ENCODE measurements at regions not wholly inside any gene's neighbourhood (a gene's known extent, or its start where the extent isn't known, plus 50 kb on each side); places are given as distances from the start of the nearest gene placed in this dataset.

GRCh38 chr21:27572696-27573095 is 605.8 kb upstream of the ADAMTS5 start:
- Mint-ChIP-seq H3K27ac (no peak overlapping the region), H3K36me3 (no peaks in the 10 kb centered on the region), H3K4me3 (no peak overlapping the region), H3K9me3 (peaks cover 8% of the 10 kb centered on the region), H3K27me3 (no peaks in the 10 kb centered on the region), H3K4me1 (no peaks in the 10 kb centered on the region)
- DNase-seq (ENCODE audit: low spot score in 2 of 2) (no peak), ATAC-seq (ENCODE audit: low read depth) (no peak)

GRCh38 chr21:27571706-27572105 is 604.8 kb upstream of the ADAMTS5 start:
- Mint-ChIP-seq H3K4me1 (no peaks in the 10 kb centered on the region), H3K27ac (no peak overlapping the region), H3K36me3 (no peaks in the 10 kb centered on the region), H3K4me3 (no peak overlapping the region), H3K9me3 (peaks cover 8% of the 10 kb centered on the region), H3K27me3 (no peaks in the 10 kb centered on the region)
- DNase-seq (ENCODE audit: low spot score in 2 of 2) (no peak), ATAC-seq (ENCODE audit: low read depth) (no peak)

- DNase-seq (ENCODE audit: low spot score in 2 of 2) (no peak), ATAC-seq (ENCODE audit: low read depth) (no peak)
- no peaks in the 10 kb centered on the region for H3K36me3 Mint-ChIP-seq
- no peak overlapping the region for H3K4me3 Mint-ChIP-seq
- peaks cover 8% of the 10 kb centered on the region for H3K9me3 Mint-ChIP-seq
- no peak overlapping the region for H3K27ac Mint-ChIP-seq
- no peaks in the 10 kb centered on the region for H3K4me1 Mint-ChIP-seq
- no peaks in the 10 kb centered on the region for H3K27me3 Mint-ChIP-seq
These were observed 603.5 kb upstream of the ADAMTS5 start for GRCh38 chr21:27570306-27570868.

- DNase-seq (ENCODE audit: low spot score in 2 of 2) (no peak), ATAC-seq (ENCODE audit: low read depth) (no peak)
- H3K9me3 Mint-ChIP-seq, result peaks cover 8% of the 10 kb centered on the region
- no peaks in the 10 kb centered on the region for H3K4me1 Mint-ChIP-seq
- no peak overlapping the region for H3K4me3 Mint-ChIP-seq
- H3K36me3 Mint-ChIP-seq, result no peaks in the 10 kb centered on the region
- no peaks in the 10 kb centered on the region for H3K27me3 Mint-ChIP-seq
- H3K27ac Mint-ChIP-seq, result no peak overlapping the region
These were observed 602.9 kb upstream of the ADAMTS5 start for GRCh38 chr21:27569831-27570230.

GRCh38 chr21:27569091-27569490 is 602.2 kb upstream of the ADAMTS5 start:
- no peaks in the 10 kb centered on the region for H3K4me1 Mint-ChIP-seq
- no peaks in the 10 kb centered on the region for H3K27me3 Mint-ChIP-seq
- peaks cover 6% of the 10 kb centered on the region for H3K9me3 Mint-ChIP-seq
- no peak overlapping the region for H3K27ac Mint-ChIP-seq
- H3K36me3 Mint-ChIP-seq, result no peaks in the 10 kb centered on the region
- H3K4me3 Mint-ChIP-seq, result no peak overlapping the region
- no peak for DNase-seq (ENCODE audit: low spot score in 2 of 2)
- ATAC-seq (ENCODE audit: low read depth), result no peak

GRCh38 chr21:27567381-27567780 is 600.5 kb upstream of the ADAMTS5 start:
- H3K27ac Mint-ChIP-seq, result no peak overlapping the region
- no peak overlapping the region for H3K4me3 Mint-ChIP-seq
- DNase-seq (ENCODE audit: low spot score in 2 of 2), result no peak
- no peak for ATAC-seq (ENCODE audit: low read depth)
- H3K27me3 Mint-ChIP-seq, result no peaks in the 10 kb centered on the region
- no peaks in the 10 kb centered on the region for H3K36me3 Mint-ChIP-seq
- no peaks in the 10 kb centered on the region for H3K9me3 Mint-ChIP-seq
- H3K4me1 Mint-ChIP-seq, result no peaks in the 10 kb centered on the region

- Mint-ChIP-seq H3K36me3 (no peaks in the 10 kb centered on the region), H3K9me3 (no peaks in the 10 kb centered on the region), H3K4me1 (no peaks in the 10 kb centered on the region), H3K4me3 (no peak overlapping the region), H3K27ac (no peak overlapping the region), H3K27me3 (no peaks in the 10 kb centered on the region)
- ATAC-seq (ENCODE audit: low read depth) (no peak), DNase-seq (ENCODE audit: low spot score in 2 of 2) (no peak)
These were observed 599.6 kb upstream of the ADAMTS5 start for GRCh38 chr21:27566521-27566920.

- no peak overlapping the region for H3K27ac Mint-ChIP-seq
- no peaks in the 10 kb centered on the region for H3K4me1 Mint-ChIP-seq
- H3K9me3 Mint-ChIP-seq, result peaks cover under 1% of the 10 kb centered on the region
These were observed 598.5 kb upstream of the ADAMTS5 start for GRCh38 chr21:27565364-27565763.

GRCh38 chr21:27564684-27565301 is 597.9 kb upstream of the ADAMTS5 start:
- no peaks in the 10 kb centered on the region for H3K4me1 Mint-ChIP-seq
- H3K27me3 Mint-ChIP-seq, result no peaks in the 10 kb centered on the region
- ATAC-seq (ENCODE audit: low read depth) (no peak), DNase-seq (ENCODE audit: low spot score in 2 of 2) (no peak)
- H3K27ac Mint-ChIP-seq, result no peak overlapping the region
- peaks cover 2% of the 10 kb centered on the region for H3K9me3 Mint-ChIP-seq
- H3K36me3 Mint-ChIP-seq, result no peaks in the 10 kb centered on the region
- no peak overlapping the region for H3K4me3 Mint-ChIP-seq

More at GRCh38 chr21:27565364-27565763, 598.5 kb upstream of the ADAMTS5 start:
- Mint-ChIP-seq H3K4me3 (no peak overlapping the region), H3K27me3 (no peaks in the 10 kb centered on the region), H3K36me3 (no peaks in the 10 kb centered on the region)
- DNase-seq (ENCODE audit: low spot score in 2 of 2) (no peak), ATAC-seq (ENCODE audit: low read depth) (no peak)

- Mint-ChIP-seq H3K27me3 (no peaks in the 10 kb centered on the region), H3K4me1 (no peaks in the 10 kb centered on the region), H3K36me3 (no peaks in the 10 kb centered on the region), H3K4me3 (no peak overlapping the region), H3K9me3 (peaks cover 2% of the 10 kb centered on the region), H3K27ac (no peak overlapping the region)
- no peak for DNase-seq (ENCODE audit: low spot score in 2 of 2)
- ATAC-seq (ENCODE audit: low read depth), result no peak
These were observed 595.4 kb upstream of the ADAMTS5 start for GRCh38 chr21:27562303-27562702.

GRCh38 chr21:27561116-27561515 is 594.2 kb upstream of the ADAMTS5 start:
- ATAC-seq (ENCODE audit: low read depth) (no peak), DNase-seq (ENCODE audit: low spot score in 2 of 2) (no peak)
- Mint-ChIP-seq H3K36me3 (no peaks in the 10 kb centered on the region), H3K27ac (no peak overlapping the region), H3K4me1 (no peaks in the 10 kb centered on the region), H3K4me3 (no peak overlapping the region), H3K9me3 (peaks cover 3% of the 10 kb centered on the region), H3K27me3 (no peaks in the 10 kb centered on the region)

- H3K9me3 Mint-ChIP-seq, result peaks cover 11% of the 10 kb centered on the region
- no peak overlapping the region for H3K27ac Mint-ChIP-seq
- no peak overlapping the region for H3K4me3 Mint-ChIP-seq
- DNase-seq (ENCODE audit: low spot score in 2 of 2) (no peak), ATAC-seq (ENCODE audit: low read depth) (no peak)
- no peaks in the 10 kb centered on the region for H3K36me3 Mint-ChIP-seq
- H3K27me3 Mint-ChIP-seq, result no peaks in the 10 kb centered on the region
- H3K4me1 Mint-ChIP-seq, result no peaks in the 10 kb centered on the region
These were observed 590.5 kb upstream of the ADAMTS5 start for GRCh38 chr21:27557356-27557755.

GRCh38 chr21:27555996-27556395 is 589.1 kb upstream of the ADAMTS5 start:
- no peak for ATAC-seq (ENCODE audit: low read depth)
- Mint-ChIP-seq H3K27me3 (no peaks in the 10 kb centered on the region), H3K9me3 (peaks cover 13% of the 10 kb centered on the region), H3K4me1 (no peaks in the 10 kb centered on the region), H3K4me3 (no peak overlapping the region), H3K27ac (no peak overlapping the region), H3K36me3 (no peaks in the 10 kb centered on the region)
- DNase-seq (ENCODE audit: low spot score in 2 of 2), result no peak

- no peak overlapping the region for H3K4me3 Mint-ChIP-seq
- ATAC-seq (ENCODE audit: low read depth), result no peak
- H3K9me3 Mint-ChIP-seq, result peaks cover 9% of the 10 kb centered on the region
- no peaks in the 10 kb centered on the region for H3K27me3 Mint-ChIP-seq
- H3K4me1 Mint-ChIP-seq, result no peaks in the 10 kb centered on the region
- no peak for DNase-seq (ENCODE audit: low spot score in 2 of 2)
- no peak overlapping the region for H3K27ac Mint-ChIP-seq
- no peaks in the 10 kb centered on the region for H3K36me3 Mint-ChIP-seq
These were observed 583.4 kb upstream of the ADAMTS5 start for GRCh38 chr21:27550287-27550686.

- Mint-ChIP-seq H3K9me3 (peaks cover 8% of the 10 kb centered on the region), H3K27ac (no peak overlapping the region), H3K4me3 (no peak overlapping the region), H3K36me3 (no peaks in the 10 kb centered on the region), H3K27me3 (no peaks in the 10 kb centered on the region), H3K4me1 (no peaks in the 10 kb centered on the region)
- ATAC-seq (ENCODE audit: low read depth), result no peak
- no peak for DNase-seq (ENCODE audit: low spot score in 2 of 2)
These were observed 581.6 kb upstream of the ADAMTS5 start for GRCh38 chr21:27548486-27548885.
